Ishikawa (cell line): ENCODE measurements at regions not wholly inside any gene's neighbourhood (a gene's known extent, or its start where the extent isn't known, plus 50 kb on each side); places are given as distances from the start of the nearest gene placed in this dataset.

ENCODE experiments used
- CEBPB ChIP-seq: IDR thresholded peaks from 2 replicates; pipeline ENCODE4 v1.6.1; 2012
- CREB1 ChIP-seq: IDR thresholded peaks from 2 replicates; pipeline ENCODE4 v1.6.1; 2012; ENCODE audit warnings: low read depth
- EGR1 ChIP-seq: IDR thresholded peaks from 2 replicates; pipeline ENCODE4 v1.6.1; 2012
- EP300 ChIP-seq: IDR thresholded peaks from 2 replicates; pipeline ENCODE4 v1.6.1; 2012; ENCODE audit warnings: borderline replicate concordance
- FOXM1 ChIP-seq: IDR thresholded peaks from 2 replicates; pipeline ENCODE4 v1.6.1; 2012; ENCODE audit warnings: low read depth, borderline replicate concordance
- MAX ChIP-seq: IDR thresholded peaks from 2 replicates; pipeline ENCODE4 v1.6.1; 2012
- NFIC ChIP-seq: IDR thresholded peaks from 2 replicates; pipeline ENCODE4 v1.6.1; 2012
- RAD21 ChIP-seq: IDR thresholded peaks from 2 replicates; pipeline ENCODE4 v1.6.1; 2012; ENCODE audit warnings: low read depth
- TAF1 ChIP-seq: IDR thresholded peaks from 2 replicates; pipeline ENCODE4 v1.6.1; 2012; ENCODE audit warnings: low read depth, mild to moderate bottlenecking
- TCF12 ChIP-seq: IDR thresholded peaks from 2 replicates; pipeline ENCODE4 v1.6.1; 2012; ENCODE audit warnings: low read depth
- TEAD4 ChIP-seq: IDR thresholded peaks from 2 replicates; pipeline ENCODE4 v1.6.1; 2012
- USF1 ChIP-seq: IDR thresholded peaks from 2 replicates; pipeline ENCODE4 v1.6.1; 2012
- YY1 ChIP-seq: IDR thresholded peaks from 2 replicates; pipeline ENCODE4 v1.6.1; 2012; ENCODE audit warnings: low read depth
- ZBTB7A ChIP-seq: IDR thresholded peaks from 2 replicates; pipeline ENCODE4 v1.6.1; 2012; ENCODE audit warnings: low read depth

- TF ChIP-seq NFIC (no peak), CREB1 (no peak)
Measured at GRCh38 chr10:69732147-69732825, 69.4 kb upstream of the COL13A1 start.

- TF ChIP-seq TAF1 (no peak), ZBTB7A (no peak), TEAD4 (no peak), EP300 (no peak), CREB1 (no peak)
Measured at GRCh38 chr10:69732826-69733150, 68.9 kb upstream of the COL13A1 start.

GRCh38 chr10:69733791-69734261, 67.9 kb upstream of the COL13A1 start:
- no peak for TF ChIP-seq USF1
- TF ChIP-seq MAX = no peak

- TF ChIP-seq EP300 (no peak), RAD21 (no peak), TCF12 (no peak), CREB1 (no peak), MAX (no peak), CEBPB (no peak), NFIC (no peak), YY1 (no peak), TAF1 (no peak), FOXM1 (no peak), EGR1 (no peak), USF1 (no peak)
Measured at GRCh38 chr10:69734416-69734796, 67.3 kb upstream of the COL13A1 start.

GRCh38 chr10:69734797-69735468, 66.8 kb upstream of the COL13A1 start:
- TF ChIP-seq TEAD4 (no peak), USF1 (no peak), TAF1 (no peak), YY1 (no peak), EGR1 (no peak), MAX (no peak)

GRCh38 chr10:69736886-69737641, 64.6 kb upstream of the COL13A1 start:
- no peak for TF ChIP-seq YY1

GRCh38 chr10:69738071-69738470, 63.6 kb upstream of the COL13A1 start:
- TF ChIP-seq ZBTB7A (no peak), FOXM1 (no peak), TCF12 (no peak), TAF1 (no peak), EGR1 (no peak), EP300 (no peak), CREB1 (no peak), CEBPB (no peak), MAX (no peak), YY1 (no peak), RAD21 (no peak), USF1 (no peak)

GRCh38 chr10:69738858-69739435, 62.8 kb upstream of the COL13A1 start:
- TF ChIP-seq FOXM1 = no peak
